ENCODE measurements at regions not wholly inside any gene's neighbourhood (a gene's known extent, or its start where the extent isn't known, plus 50 kb on each side); places are given as distances from the start of the nearest gene placed in this dataset.

GRCh38 chr9:11002705-11003104, 389.9 kb upstream of the PTPRD start:
- H3K27ac ChIP-seq (ENCODE audit: low read depth, low read length, poor library complexity, severe bottlenecking): no peak overlapping the region
- no peaks in the 10 kb centered on the region for H3K9me3 ChIP-seq (ENCODE audit: low read depth, low read length, poor library complexity, severe bottlenecking)
- ChIA-PET CTCF (no interaction called here), POLR2A (ENCODE audit: low non-redundant PET) (no interaction called here)
- no peak overlapping the region for H3K4me3 ChIP-seq (ENCODE audit: low read depth, low read length, poor library complexity, severe bottlenecking)
- no peaks in the 10 kb centered on the region for H3K4me1 ChIP-seq (ENCODE audit: insufficient read depth, low read length, poor library complexity, severe bottlenecking)
- no TSS peak for BruUV-seq (replicated peaks)
- TF ChIP-seq EZH2 (IDR thresholded peaks at IDR 0.05; ENCODE audit: borderline replicate concordance, low read depth, low read length, poor library complexity, severe bottlenecking) (no peak), CTCF (conservative IDR thresholded peaks at IDR 0.05; ENCODE audit: low read depth, low read length) (no peak)
- DNase-seq (ENCODE audit: low spot score): no peak
- no peaks in the 10 kb centered on the region for H3K27me3 ChIP-seq (replicated peaks; ENCODE audit: insufficient read depth, low read depth, low read length, poor library complexity)
- intact Hi-C loops (cut with micrococcal nuclease; ENCODE audit: unreplicated experiment): no loop called here
- H3K36me3 ChIP-seq (ENCODE audit: insufficient read depth, low read length, poor library complexity, severe bottlenecking): no peaks in the 10 kb centered on the region

- BruUV-seq (replicated peaks): no TSS peak
- Histone ChIP-seq H3K27me3 (replicated peaks; ENCODE audit: insufficient read depth, low read depth, low read length, poor library complexity) (no peaks in the 10 kb centered on the region), H3K4me1 (ENCODE audit: insufficient read depth, low read length, poor library complexity, severe bottlenecking) (no peaks in the 10 kb centered on the region), H3K27ac (ENCODE audit: low read depth, low read length, poor library complexity, severe bottlenecking) (no peak overlapping the region), H3K4me3 (ENCODE audit: low read depth, low read length, poor library complexity, severe bottlenecking) (no peak overlapping the region), H3K36me3 (ENCODE audit: insufficient read depth, low read length, poor library complexity, severe bottlenecking) (no peaks in the 10 kb centered on the region), H3K9me3 (ENCODE audit: low read depth, low read length, poor library complexity, severe bottlenecking) (no peaks in the 10 kb centered on the region)
- ChIA-PET POLR2A (ENCODE audit: low non-redundant PET) (no interaction called here), CTCF (no interaction called here)
- intact Hi-C loops (cut with micrococcal nuclease; ENCODE audit: unreplicated experiment): no loop called here
- no peak for TF ChIP-seq CTCF (conservative IDR thresholded peaks at IDR 0.05; ENCODE audit: low read depth, low read length)
- no peak for TF ChIP-seq EZH2 (IDR thresholded peaks at IDR 0.05; ENCODE audit: borderline replicate concordance, low read depth, low read length, poor library complexity, severe bottlenecking)
- no peak for DNase-seq (ENCODE audit: low spot score)
These were observed 391.0 kb upstream of the PTPRD start for GRCh38 chr9:11003836-11004235.

- no peaks in the 10 kb centered on the region for H3K27me3 ChIP-seq (replicated peaks; ENCODE audit: insufficient read depth, low read depth, low read length, poor library complexity)
- H3K9me3 ChIP-seq (ENCODE audit: low read depth, low read length, poor library complexity, severe bottlenecking): no peaks in the 10 kb centered on the region
- H3K4me3 ChIP-seq (ENCODE audit: low read depth, low read length, poor library complexity, severe bottlenecking): no peak overlapping the region
- CTCF ChIA-PET: no interaction called here
- no peak for TF ChIP-seq EZH2 (IDR thresholded peaks at IDR 0.05; ENCODE audit: borderline replicate concordance, low read depth, low read length, poor library complexity, severe bottlenecking)
- no peak for TF ChIP-seq CTCF (conservative IDR thresholded peaks at IDR 0.05; ENCODE audit: low read depth, low read length)
- intact Hi-C loops (cut with micrococcal nuclease; ENCODE audit: unreplicated experiment): no loop called here
- H3K27ac ChIP-seq (ENCODE audit: low read depth, low read length, poor library complexity, severe bottlenecking): no peak overlapping the region
- no TSS peak for BruUV-seq (replicated peaks)
- no peaks in the 10 kb centered on the region for H3K4me1 ChIP-seq (ENCODE audit: insufficient read depth, low read length, poor library complexity, severe bottlenecking)
- POLR2A ChIA-PET (ENCODE audit: low non-redundant PET): no interaction called here
- H3K36me3 ChIP-seq (ENCODE audit: insufficient read depth, low read length, poor library complexity, severe bottlenecking): no peaks in the 10 kb centered on the region
- DNase-seq (ENCODE audit: low spot score): no peak
These were observed 398.9 kb upstream of the PTPRD start for GRCh38 chr9:11011696-11012095.
